IMR-90 (cell line): ENCODE measurements at regions not wholly inside any gene's neighbourhood (a gene's known extent, or its start where the extent isn't known, plus 50 kb on each side); places are given as distances from the start of the nearest gene placed in this dataset.

ENCODE experiments used
- ATAC-seq: fragments of 200-7000 bp; cut with Tn5 transposase; 2 replicates; pipeline ENCODE4 v1.9.1; 2020; ENCODE audit warnings: low read depth, mild to moderate bottlenecking, moderate library complexity
- BruUV-seq: library from RNA; stranded (reverse); fragments of 400-500 nt; replicated peaks from 2 replicates; lab custom pipeline; 2021; lab: Mats Ljungman, UMichigan
- CTCF ChIA-PET: fragments of 300-600 bp; formaldehyde crosslinking; extraction: SDS; loops from one replicate; lab custom pipeline; 2021; ENCODE audit warnings: antibody characterized with exemption; lab: Yijun Ruan, JAX
- POLR2A ChIA-PET: fragments of 300-600 bp; sonication (Branson Sonifier 250); formaldehyde crosslinking; loops from one replicate; lab custom pipeline; 2022; ENCODE audit warnings: antibody characterized with exemption; ENCODE audit not compliant: unreplicated experiment; lab: Charles Lee
- DNase-seq: peaks from one replicate; pipeline ENCODE4 v3.0.0; 2013
- H2AFZ ChIP-seq: replicated peaks from 2 replicates; pipeline ENCODE3; 2013; ENCODE audit warnings: low read length, mild to moderate bottlenecking; ENCODE audit not compliant: poor library complexity
- H2AK5ac ChIP-seq: 2 replicates; pipeline ENCODE4 v1.6.1; 2013; ENCODE audit warnings: low read depth, low read length, inconsistent platforms
- H2AK9ac ChIP-seq: replicated peaks from 2 replicates; pipeline ENCODE3; 2013; ENCODE audit warnings: mild to moderate bottlenecking, low read depth, low read length, moderate library complexity; ENCODE audit not compliant: poor library complexity
- H2BK120ac ChIP-seq: 2 replicates; pipeline ENCODE4 v1.6.1; 2013; ENCODE audit warnings: low read depth, low read length, inconsistent platforms
- H2BK15ac ChIP-seq: 3 replicates; pipeline ENCODE4 v1.6.1; 2013; ENCODE audit warnings: low read depth, low read length, inconsistent platforms
- H2BK20ac ChIP-seq: 2 replicates; pipeline ENCODE4 v1.6.1; 2013; ENCODE audit warnings: low read depth, mild to moderate bottlenecking, inconsistent platforms, low read length, moderate library complexity
- H2BK5ac ChIP-seq: 2 replicates; pipeline ENCODE4 v1.6.1; 2013; ENCODE audit warnings: mild to moderate bottlenecking, low read depth, low read length, inconsistent platforms; ENCODE audit not compliant: poor library complexity, severe bottlenecking
- H3K14ac ChIP-seq: replicated peaks from 2 replicates; pipeline ENCODE4 v1.6.1; 2013; ENCODE audit warnings: low read depth, low read length, inconsistent platforms
- H3K18ac ChIP-seq: 2 replicates; pipeline ENCODE4 v1.6.1; 2013; ENCODE audit warnings: low read depth, low read length, control low read depth
- H3K23ac ChIP-seq: 2 replicates; pipeline ENCODE4 v1.6.1; 2013; ENCODE audit warnings: low read depth, low read length, inconsistent platforms
- H3K27ac ChIP-seq: 2 replicates; pipeline ENCODE4 v1.5.1; 2013; ENCODE audit warnings: mild to moderate bottlenecking, control low read depth, low read length; ENCODE audit not compliant: insufficient read depth
- H3K27me3 ChIP-seq: 2 replicates; pipeline ENCODE4 v1.6.1; 2013; ENCODE audit warnings: low read length; ENCODE audit not compliant: control insufficient read depth, insufficient read depth
- H3K36me3 ChIP-seq: 2 replicates; pipeline ENCODE4 v1.6.1; 2013; ENCODE audit warnings: low read length, mixed read lengths; ENCODE audit not compliant: control insufficient read depth, insufficient read depth
- H3K4ac ChIP-seq: 2 replicates; pipeline ENCODE4 v1.6.1; 2013; ENCODE audit warnings: low read depth, low read length, inconsistent platforms
- H3K4me1 ChIP-seq: 2 replicates; pipeline ENCODE4 v1.6.1; 2013; ENCODE audit warnings: low read length, mixed read lengths; ENCODE audit not compliant: control insufficient read depth, insufficient read depth
- H3K4me2 ChIP-seq: 2 replicates; pipeline ENCODE4 v1.6.1; 2013; ENCODE audit warnings: low read depth, mild to moderate bottlenecking, control low read depth, low read length, moderate library complexity
- H3K4me3 ChIP-seq: 2 replicates; pipeline ENCODE4 v1.5.1; 2013; ENCODE audit warnings: low read depth, mild to moderate bottlenecking, control low read depth, low read length, moderate library complexity; ENCODE audit not compliant: insufficient read depth
- H3K56ac ChIP-seq: 2 replicates; pipeline ENCODE4 v1.6.1; 2013; ENCODE audit warnings: low read length, inconsistent platforms; ENCODE audit not compliant: insufficient read depth; ENCODE audit errors: extremely low read depth
- H3K79me1 ChIP-seq, 2 experiments: 2 replicates each; pipeline ENCODE4 v1.6.1; 2013; ENCODE audit warnings: low read length in 2 of 2, inconsistent platforms in 1 of 2, low read depth in 1 of 2
- H3K9ac ChIP-seq: 2 replicates; pipeline ENCODE4 v1.6.1; 2013; ENCODE audit warnings: low read depth, low read length, control low read depth
- H3K9me1 ChIP-seq: 2 replicates; pipeline ENCODE4 v1.6.1; 2013; ENCODE audit warnings: low read length, inconsistent platforms; ENCODE audit not compliant: insufficient read depth
- H3K9me3 ChIP-seq: 2 replicates; pipeline ENCODE4 v1.6.1; 2013; ENCODE audit warnings: low read length; ENCODE audit not compliant: control insufficient read depth, insufficient read depth
- H4K20me1 ChIP-seq: 2 replicates; pipeline ENCODE4 v1.6.1; 2013; ENCODE audit warnings: low read length, inconsistent platforms; ENCODE audit not compliant: insufficient read depth
- H4K5ac ChIP-seq: 2 replicates; pipeline ENCODE4 v1.6.1; 2013; ENCODE audit warnings: mild to moderate bottlenecking, low read depth, low read length, control low read depth
- H4K8ac ChIP-seq, 2 experiments: 2 replicates each; pipeline ENCODE4 v1.6.1; 2013; ENCODE audit warnings: low read depth in 2 of 2, low read length in 2 of 2, control low read depth in 1 of 2, inconsistent platforms in 1 of 2
- H4K91ac ChIP-seq: 2 replicates; pipeline ENCODE4 v1.6.1; 2013; ENCODE audit warnings: low read depth, low read length, inconsistent platforms; ENCODE audit not compliant: insufficient read depth
- CTCF ChIP-seq: conservative IDR thresholded peaks from 2 replicates; pipeline ENCODE4 v1.5.1; 2012; ENCODE audit warnings: mild to moderate bottlenecking, low read depth, low read length, improper control_type of control experiment
- MAZ ChIP-seq: IDR thresholded peaks from 2 replicates; pipeline ENCODE4 v1.6.1; 2012; ENCODE audit warnings: low read depth, mild to moderate bottlenecking, low read length, improper control_type of control experiment, moderate library complexity, borderline replicate concordance
- RCOR1 ChIP-seq: IDR thresholded peaks from 2 replicates; pipeline ENCODE4 v1.6.1; 2012; ENCODE audit warnings: mild to moderate bottlenecking, low read length, improper control_type of control experiment; ENCODE audit not compliant: insufficient replicate concordance
- RFX5 ChIP-seq: IDR thresholded peaks from 2 replicates; pipeline ENCODE4 v1.8.0; 2012; ENCODE audit warnings: low read depth, mild to moderate bottlenecking, low read length, moderate library complexity
- USF2 ChIP-seq: fragments of 150-350 bp; IDR thresholded peaks from 2 replicates; pipeline ENCODE4 v1.6.1; 2017; ENCODE audit warnings: mild to moderate bottlenecking, antibody characterized with exemption, low read length, low read depth
- WGBS, 2 experiments: methylation state at CpG; one replicate each; pipeline versions ENCODE4 v1.1.5 to v1.1.7; 2013; ENCODE audit warnings: missing lambda C conversion rate in 2 of 2; ENCODE audit not compliant: insufficient read length in 1 of 2; ENCODE audit errors: extremely low coverage in 2 of 2; 5-methylcytosine and 5-hydroxymethylcytosine counted together
- dilution Hi-C: fragments of 300-500 bp; cut with HindIII; formaldehyde crosslinking; loops from one replicate; pipeline ENCODE4 v1.14.3; 2018; ENCODE audit warnings: low sequenced_read_pairs; ENCODE audit not compliant: unreplicated experiment
- in situ Hi-C: fragments of 300-500 bp; cut with MboI; formaldehyde crosslinking; loops from 3 replicates; pipeline ENCODE4 v1.14.3; 2019; ENCODE audit warnings: low sequenced_read_pairs, inconsistent platforms, mixed read lengths
- intact Hi-C: fragments of 100-400 bp; cut with micrococcal nuclease; formaldehyde crosslinking; loops from 2 replicates; pipeline ENCODE4 v1.10.0; 2022

GRCh38 chr2:144239726-144240125 is 280.2 kb downstream of the ZEB2 start:
- H2BK120ac ChIP-seq, result no peak overlapping the region
- H3K36me3 ChIP-seq, result no peaks in the 10 kb centered on the region
- dilution Hi-C loops (no loop called here), in situ Hi-C loops (no loop called here), intact Hi-C loops (no loop called here)
- H3K23ac ChIP-seq, result no peak overlapping the region
- no peak overlapping the region for H3K56ac ChIP-seq
- H3K4ac ChIP-seq, result no peak overlapping the region
- no peaks in the 10 kb centered on the region for H3K4me1 ChIP-seq
- H3K4me2 ChIP-seq, result no peak overlapping the region
- no peak overlapping the region for H4K5ac ChIP-seq
- H3K9me1 ChIP-seq, result peaks cover 4% of the 10 kb centered on the region; the same call in 1 of the 2 replicates
- H3K9ac ChIP-seq, result no peak overlapping the region
- no peak overlapping the region for H2BK5ac ChIP-seq
- ATAC-seq (no peak), DNase-seq (no peak)
- H3K9me3 ChIP-seq, result no peaks in the 10 kb centered on the region
- POLR2A ChIA-PET, result no interaction called here
- H4K91ac ChIP-seq, result no peak overlapping the region
- H3K18ac ChIP-seq, result no peak overlapping the region
- no peak overlapping the region for H3K4me3 ChIP-seq
- H3K27me3 ChIP-seq, result no peaks in the 10 kb centered on the region
- H4K20me1 ChIP-seq, result no peaks in the 10 kb centered on the region
- H3K14ac ChIP-seq, result no peak overlapping the region
- no peak for TF ChIP-seq RCOR1
- no peak for TF ChIP-seq RFX5
- TF ChIP-seq CTCF, result no peak
- TF ChIP-seq MAZ, result no peak
- no peak for TF ChIP-seq USF2
- H2BK15ac ChIP-seq, result no peak overlapping the region
- H3K79me1 ChIP-seq, result 0 out of 4 replicates have a peak, but pooled peaks cover 0 to 4% of the 10 kb centered on the region in 2 experiments
- CTCF ChIA-PET, result no interaction called here
- H4K8ac ChIP-seq, result no peak overlapping the region
- no TSS peak for BruUV-seq
- no peak overlapping the region for H2AK5ac ChIP-seq
- no peak overlapping the region for H2AFZ ChIP-seq
- H3K27ac ChIP-seq, result no peak overlapping the region
- WGBS, 2 experiments, result no CpG with 5 or more reads among the region's 1 CpG
- H2AK9ac ChIP-seq, result no peak overlapping the region
- no peak overlapping the region for H2BK20ac ChIP-seq
